Neural cell (in vitro differentiated cells): ENCODE measurements at regions not wholly inside any gene's neighbourhood (a gene's known extent, or its start where the extent isn't known, plus 50 kb on each side); places are given as distances from the start of the nearest gene placed in this dataset.

Experiments used
- CTCF ChIP-seq: fragments of 450-650 bp; IDR thresholded peaks from 2 replicates; pipeline ENCODE4 v1.5.1; 2014; ENCODE audit warnings: antibody characterized with exemption, mild to moderate bottlenecking, moderate library complexity; ENCODE audit not compliant: poor library complexity, severe bottlenecking
- EP300 ChIP-seq: fragments of 450-650 bp; conservative IDR thresholded peaks from 2 replicates; pipeline ENCODE4 v1.6.1; 2014; ENCODE audit warnings: antibody characterized with exemption, mild to moderate bottlenecking, moderate library complexity; ENCODE audit not compliant: poor library complexity, severe bottlenecking
- POLR2AphosphoS5 ChIP-seq: IDR thresholded peaks from 2 replicates; pipeline ENCODE4 v1.6.1; 2012
- RAD21 ChIP-seq: fragments of 450-650 bp; conservative IDR thresholded peaks from 2 replicates; pipeline ENCODE4 v1.6.1; 2014; ENCODE audit warnings: antibody characterized with exemption, mild to moderate bottlenecking, moderate library complexity
- SMC3 ChIP-seq: fragments of 450-650 bp; conservative IDR thresholded peaks from 2 replicates; pipeline ENCODE4 v1.6.1; 2014; ENCODE audit warnings: antibody characterized with exemption, mild to moderate bottlenecking, moderate library complexity; ENCODE audit not compliant: poor library complexity

GRCh38 chr2:122949523-122949922, 1075.6 kb upstream of the CNTNAP5 start:
- TF ChIP-seq CTCF (no peak), POLR2AphosphoS5 (no peak), EP300 (no peak), SMC3 (no peak), RAD21 (no peak)
